HG03066 (cell line): ENCODE measurements at regions not wholly inside any gene's neighbourhood (a gene's known extent, or its start where the extent isn't known, plus 50 kb on each side); places are given as distances from the start of the nearest gene placed in this dataset.

ENCODE experiments used
- ATAC-seq: cut with Tn5 transposase; IDR thresholded peaks from one replicate; pipeline ENCODE4 v1.9.1; 2021; ENCODE audit warnings: low read depth; ENCODE audit not compliant: unreplicated experiment

DNA sequence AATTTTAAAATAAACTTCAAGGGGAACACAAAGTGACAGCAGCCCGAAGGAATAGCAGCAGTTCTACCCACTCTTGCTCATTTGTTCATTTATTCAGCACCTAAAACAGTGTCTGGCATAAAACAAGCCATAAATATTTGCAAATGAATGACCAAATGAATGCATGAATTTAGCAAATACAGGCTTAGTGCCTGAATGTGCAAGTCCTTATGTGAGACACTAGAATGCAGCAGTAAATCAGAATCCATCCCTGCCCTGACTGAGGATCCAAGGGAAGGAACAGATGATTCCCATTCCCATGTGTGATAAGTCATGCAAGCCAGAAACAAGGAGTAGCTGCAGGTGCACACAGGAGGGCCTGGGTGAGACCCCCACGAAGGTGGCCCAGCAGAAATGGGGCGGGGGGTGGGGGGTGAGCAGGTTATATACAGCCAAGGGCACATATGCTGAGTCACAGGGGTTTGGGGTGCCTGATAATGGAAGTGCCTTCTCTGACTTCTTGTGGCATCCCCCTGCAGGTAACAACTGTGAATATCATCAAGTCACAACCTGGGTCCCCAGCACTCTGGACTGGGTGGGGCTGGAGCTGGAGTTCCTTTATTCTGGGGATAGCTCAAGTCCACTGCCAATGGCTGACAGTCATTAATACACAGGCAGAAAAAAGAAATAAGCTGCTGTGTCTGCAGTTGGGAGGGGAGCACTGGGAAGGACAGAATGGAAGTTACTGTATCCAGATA lies 311.9 kb downstream of the TXNL1 start:
- ATAC-seq: no peak

DNA sequence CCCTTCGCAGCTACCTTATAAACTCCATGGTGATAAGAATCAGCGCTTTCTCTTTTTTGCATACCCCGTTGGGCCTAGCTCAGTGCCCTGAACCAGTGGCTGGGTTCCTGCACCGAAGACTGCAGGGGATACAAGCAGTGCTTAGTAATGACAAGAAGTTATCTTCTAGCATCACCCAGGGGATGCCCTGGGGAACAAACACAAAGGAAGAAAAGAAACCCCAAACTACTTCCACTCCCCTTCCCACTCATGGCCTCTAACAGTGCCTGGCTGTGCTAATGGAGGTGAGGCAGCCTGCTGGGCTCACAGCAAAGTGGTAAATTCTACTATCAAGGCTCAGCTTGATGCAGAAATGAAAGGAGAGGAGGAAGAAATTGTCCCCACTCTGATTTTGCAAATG lies 314.7 kb downstream of the TXNL1 start:
- ATAC-seq: no peak

DNA sequence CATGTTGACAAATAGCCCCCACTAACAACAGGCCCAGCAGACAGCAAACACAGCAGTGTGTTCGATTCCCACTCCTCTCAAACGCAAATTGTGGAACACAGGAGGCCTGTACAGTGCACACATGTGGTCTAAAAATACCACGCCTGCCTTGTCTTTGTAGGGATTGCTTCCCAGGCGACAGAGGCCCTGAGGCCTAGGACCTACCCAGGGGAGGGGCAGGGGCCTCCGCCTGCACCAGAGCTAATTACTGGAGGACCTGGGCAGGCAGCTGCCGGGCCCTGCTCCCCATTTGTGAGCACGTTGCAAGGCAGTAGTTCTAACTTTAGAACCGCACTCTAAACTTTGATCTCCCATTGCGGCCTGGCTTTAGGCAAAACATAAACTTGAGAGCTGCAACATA lies 316.0 kb downstream of the TXNL1 start:
- ATAC-seq: no peak

DNA sequence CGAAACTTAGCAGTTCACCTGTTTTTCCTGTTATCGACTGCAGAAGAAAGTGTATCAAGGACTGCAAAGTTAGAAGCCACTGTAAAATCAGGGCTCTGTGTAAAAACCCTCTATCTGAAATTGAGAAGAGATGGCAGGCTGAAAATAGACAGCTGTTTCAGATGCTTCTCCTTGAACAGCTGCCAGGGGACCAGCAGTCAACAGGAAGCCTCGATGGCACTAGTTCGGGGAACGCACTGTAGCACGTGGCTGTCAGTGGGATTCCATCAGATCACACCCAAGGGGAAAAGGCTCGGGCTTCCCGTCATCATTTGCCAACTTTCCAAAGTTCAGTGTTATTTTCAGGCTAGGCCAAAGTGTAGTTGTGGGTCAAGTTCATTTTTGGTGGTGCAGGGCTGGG lies 316.9 kb downstream of the TXNL1 start:
- ATAC-seq: no peak

DNA sequence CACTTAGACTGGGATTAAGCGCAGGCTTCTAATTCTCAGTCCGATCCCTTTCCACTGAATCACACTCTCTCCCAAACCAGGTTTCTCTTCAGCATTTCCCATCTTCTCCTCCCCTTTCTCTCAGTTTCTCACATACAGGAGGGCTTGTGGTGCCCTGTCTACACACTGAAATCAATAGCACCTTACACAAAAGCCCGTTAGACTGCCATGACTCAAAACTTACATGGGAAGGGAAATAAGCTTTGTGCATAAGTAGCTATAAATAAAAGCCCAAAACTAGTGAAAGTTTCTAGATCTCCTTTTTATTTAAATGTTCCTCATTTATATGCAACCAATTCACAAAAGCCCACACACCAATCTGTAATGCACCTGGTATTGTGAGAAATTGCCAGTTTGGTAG lies 318.4 kb downstream of the TXNL1 start:
- no peak for ATAC-seq

DNA sequence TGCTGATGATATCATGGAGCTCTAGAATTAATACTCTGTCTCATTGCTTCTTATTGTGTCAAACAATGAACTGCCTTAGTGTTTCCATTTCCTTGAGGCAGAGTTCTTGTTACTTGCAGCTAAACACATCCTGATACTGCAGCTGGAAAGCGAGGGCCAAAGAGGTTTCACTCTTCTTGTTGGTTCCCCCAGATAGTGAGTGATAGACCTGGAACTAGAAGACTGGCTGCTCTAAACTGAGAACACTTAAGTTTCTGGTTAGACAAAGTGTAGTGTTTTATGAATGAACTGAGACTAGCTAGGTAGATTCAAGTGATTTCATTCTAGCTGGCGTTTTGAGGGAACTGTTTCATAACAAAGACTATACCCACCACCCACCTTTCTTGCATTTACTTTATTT lies 321.7 kb downstream of the TXNL1 start:
- ATAC-seq: no peak

DNA sequence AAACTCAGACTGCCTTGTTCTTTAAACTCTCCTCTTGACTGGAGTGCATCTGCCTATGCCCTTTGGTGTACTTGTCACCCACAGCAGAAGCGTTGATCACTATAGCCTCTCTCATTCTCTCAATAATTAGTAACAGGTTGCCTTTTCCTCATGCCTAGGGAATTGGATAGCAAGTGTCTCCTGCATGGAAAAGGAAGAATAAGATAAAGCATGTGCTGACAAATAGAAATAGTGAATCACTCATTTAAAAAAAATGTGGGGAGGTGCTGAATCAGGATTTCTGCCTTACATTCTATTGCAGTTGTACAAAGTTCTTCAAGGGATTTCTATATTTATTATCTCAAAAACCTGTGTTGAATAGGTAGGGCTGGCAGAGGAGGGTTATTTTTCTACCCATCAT lies 323.0 kb downstream of the TXNL1 start:
- ATAC-seq: no peak

DNA sequence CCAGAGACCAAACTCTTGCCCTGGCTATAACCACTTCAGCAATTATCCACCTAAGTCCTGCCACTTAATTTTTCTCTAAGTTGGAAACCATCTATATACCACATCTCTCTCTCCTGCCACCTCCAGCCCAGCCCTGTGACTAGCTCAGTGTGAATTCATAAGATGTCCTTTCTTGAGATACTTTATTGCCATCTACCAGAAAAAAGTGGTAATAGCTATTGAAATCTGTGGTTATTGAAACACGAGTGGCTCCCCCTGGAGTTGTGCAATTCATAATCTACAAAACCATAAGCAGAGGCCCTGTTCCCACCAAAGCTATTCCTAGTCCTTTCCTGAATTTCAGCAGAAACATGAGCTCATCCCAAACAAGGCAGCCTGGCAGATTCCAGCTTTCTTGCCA lies 324.0 kb downstream of the TXNL1 start:
- ATAC-seq: no peak

DNA sequence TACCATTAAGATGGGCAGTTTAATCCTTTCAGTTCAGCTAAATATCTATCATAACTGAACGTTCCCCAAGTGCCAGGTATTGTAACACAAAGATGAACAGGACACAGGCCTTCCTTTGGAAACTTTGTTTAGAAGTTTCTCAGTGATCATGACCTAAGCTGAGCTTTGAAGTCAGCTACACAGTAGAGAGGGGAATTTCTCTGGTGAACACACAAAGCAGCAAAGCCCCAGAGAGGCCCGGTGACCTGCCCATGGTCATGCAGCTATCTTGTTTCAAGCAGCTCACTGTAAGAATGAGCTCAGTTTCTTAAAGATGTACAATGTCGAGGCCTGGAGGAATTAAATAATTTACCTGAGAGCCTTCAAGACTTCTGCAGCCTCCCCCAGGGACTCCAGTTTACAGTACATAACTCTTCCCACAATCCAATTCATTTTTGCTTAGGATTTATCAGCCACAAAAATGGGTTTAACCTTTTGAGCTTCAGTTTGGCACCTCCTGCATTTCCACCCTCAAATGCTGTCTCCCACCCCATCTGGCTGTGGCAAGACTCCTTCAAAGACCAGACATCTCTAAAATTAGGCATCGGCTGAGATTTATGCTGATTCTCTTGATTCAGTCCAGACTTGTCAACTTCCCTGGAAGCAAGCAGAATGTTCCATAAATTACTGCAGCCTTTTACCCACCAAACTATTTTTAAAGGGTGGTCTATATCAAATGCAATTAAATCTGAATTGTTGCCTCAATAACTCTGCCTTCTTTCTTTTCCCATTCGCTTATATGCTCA lies 325.6 kb downstream of the TXNL1 start:
- no peak for ATAC-seq

DNA sequence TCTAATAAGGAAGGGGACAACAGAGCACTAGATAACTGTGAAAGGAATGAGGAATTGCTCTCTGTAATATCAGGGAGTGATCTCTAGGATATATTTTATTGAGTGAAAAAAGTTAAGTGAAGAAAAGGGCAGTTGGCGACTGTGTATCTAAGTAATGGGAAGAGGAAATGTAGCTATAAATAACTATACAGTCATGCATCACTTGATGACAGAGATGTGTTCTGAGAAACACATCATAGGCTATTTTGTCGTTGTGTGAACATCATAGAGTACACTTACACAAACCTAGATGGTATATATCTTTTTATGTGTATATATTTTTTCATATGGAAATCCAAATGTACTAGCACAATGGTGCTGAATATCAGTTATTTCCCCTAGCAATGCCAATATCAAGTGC lies 329.3 kb downstream of the TXNL1 start:
- ATAC-seq: no peak

DNA sequence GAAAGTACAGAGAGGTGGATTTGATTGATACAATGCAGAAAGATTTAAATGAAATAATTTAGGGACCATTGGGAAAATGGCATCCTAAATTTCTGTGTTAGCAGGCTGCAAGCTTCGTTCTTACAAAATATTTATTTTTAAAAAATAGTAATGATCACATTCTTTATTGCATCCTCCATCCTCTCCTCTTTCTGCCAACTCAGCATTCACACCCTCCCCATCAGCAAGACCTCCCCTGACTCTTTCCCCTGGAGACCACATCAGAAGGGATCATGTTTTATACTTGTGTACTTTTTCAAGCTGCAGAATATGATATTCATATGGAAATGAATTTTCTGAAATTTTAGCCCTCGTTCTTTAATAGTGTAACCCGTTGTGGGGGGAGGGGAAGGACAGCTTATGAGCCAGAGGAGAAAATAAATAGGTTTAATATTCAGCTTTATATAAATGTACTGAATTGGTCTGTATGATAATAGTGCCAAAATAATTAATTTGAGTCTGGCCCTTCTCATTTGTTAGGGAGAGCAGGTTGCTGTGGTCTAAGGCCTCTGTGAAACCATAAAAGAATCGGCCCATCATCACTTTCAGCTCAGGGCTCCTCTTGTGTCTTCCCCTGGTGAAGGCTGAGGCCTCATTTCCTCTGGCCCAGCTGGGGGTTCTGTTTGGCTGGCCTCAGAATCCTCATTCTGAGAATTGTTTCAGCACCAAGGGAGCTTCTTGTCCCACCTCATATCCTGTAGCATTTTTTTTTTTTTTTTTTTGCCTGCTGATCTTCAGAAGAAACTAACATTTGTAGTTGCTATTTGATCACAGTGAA lies 330.8 kb downstream of the TXNL1 start:
- ATAC-seq: no peak

DNA sequence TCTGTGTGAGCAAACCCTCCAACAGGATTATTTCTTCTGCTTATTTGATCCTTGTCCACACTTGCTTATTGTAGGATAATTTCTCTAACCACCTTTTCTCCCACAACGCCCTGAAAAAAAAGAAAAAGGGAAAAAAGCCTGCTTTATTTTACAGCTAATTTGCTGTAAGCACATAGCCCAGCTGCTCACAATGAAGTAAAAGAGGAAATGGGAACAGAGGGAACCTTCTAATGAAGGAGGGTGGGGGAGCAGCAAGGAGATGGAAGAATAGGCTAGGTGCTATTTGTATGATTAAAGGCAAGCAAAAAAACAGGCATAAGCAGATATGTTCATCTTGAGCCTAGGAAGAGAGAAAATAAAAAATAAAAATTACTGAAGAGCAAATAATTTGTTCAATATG lies 331.6 kb downstream of the TXNL1 start:
- no peak for ATAC-seq

DNA sequence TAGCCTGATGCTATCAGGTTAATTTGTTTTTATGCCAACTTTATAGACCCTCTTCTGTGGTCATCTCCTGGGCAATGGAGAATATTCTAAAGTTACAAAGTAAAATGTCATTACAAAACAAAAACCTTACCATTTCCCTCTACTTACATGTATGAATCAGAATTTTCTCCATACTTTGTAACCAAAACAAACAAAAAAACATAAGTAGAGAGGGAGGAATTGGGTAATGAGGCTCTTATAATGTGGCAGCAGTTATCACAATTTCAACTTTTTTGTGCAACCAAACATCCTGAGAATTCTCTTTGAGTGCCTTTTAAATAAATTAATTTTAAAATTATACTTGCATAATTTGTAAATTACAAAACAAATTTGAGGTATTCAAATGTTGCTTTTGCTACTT lies 332.8 kb downstream of the TXNL1 start:
- no peak for ATAC-seq

DNA sequence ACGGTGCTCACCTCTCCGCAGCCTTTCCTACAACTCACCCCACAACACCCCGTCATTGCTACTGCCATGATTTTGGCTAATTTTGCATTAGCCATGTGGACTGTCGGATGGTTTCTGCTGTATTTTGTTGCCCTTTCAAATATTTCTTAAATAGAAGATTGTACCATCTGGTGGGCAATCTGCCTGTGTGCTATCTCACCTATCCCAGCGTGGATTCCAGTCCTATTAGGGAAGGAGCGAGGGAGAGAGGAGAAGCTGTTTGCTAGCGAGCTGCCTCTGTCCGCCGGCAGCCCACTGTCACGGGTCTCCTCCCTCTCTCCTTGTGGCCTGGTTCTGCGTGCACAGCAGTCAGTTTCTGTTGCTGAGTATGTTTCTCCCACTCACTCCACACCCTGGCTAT lies 336.2 kb downstream of the TXNL1 start:
- ATAC-seq: no peak

DNA sequence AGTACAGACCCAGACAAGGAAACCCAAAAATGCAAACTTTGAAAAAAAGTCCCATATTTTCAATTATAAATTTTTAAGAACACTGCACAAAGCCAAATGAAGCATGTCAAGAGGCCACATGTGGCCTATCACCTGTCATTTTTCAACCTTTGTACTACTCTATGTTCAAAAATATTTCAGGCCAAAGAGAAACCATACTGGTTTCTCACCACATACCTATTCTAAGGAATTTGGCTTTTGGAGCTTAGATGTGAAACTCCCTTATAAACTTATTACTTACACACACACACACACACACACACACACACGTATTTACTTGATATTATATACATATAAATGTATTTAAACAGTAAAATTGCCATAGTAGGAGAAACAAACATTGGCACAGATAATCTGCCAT lies 338.7 kb downstream of the TXNL1 start:
- no peak for ATAC-seq

DNA sequence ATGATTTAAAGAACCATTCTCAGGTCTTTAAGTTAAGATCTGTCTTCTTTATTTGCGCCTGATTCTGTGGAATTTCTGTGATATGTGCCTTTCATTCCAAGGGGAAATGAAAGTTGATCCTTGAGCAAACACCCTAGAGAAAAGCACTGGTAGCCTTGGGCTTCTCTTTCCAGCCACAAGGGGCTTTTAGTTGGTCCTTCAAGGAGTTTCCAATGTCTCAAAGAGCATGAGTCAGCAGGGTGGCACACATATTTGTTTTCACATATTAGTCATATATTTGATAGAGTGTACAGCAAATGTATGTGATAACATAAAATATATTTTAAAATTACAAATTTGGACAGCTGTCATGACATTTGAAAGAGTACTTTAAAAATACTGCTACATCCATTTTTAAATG lies 339.5 kb downstream of the TXNL1 start:
- no peak for ATAC-seq

DNA sequence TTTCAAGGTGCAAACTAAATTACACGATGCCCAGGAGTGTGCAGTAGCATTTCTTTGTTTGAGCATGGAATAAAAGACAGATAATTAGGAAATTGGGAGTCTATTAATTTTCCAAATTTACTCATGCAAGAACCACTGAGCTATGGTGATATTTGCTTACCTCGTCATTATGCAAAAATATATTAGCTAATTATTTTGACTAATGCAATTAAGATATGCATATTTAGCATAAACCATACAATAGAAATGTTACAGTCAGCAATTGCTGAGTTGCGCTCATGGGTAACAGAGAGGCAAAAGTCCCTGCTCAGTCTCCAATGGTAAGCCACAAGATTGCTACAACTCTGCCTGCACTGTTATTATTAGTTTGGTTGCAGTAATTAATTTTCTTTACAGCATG lies 342.0 kb downstream of the TXNL1 start:
- ATAC-seq: no peak

DNA sequence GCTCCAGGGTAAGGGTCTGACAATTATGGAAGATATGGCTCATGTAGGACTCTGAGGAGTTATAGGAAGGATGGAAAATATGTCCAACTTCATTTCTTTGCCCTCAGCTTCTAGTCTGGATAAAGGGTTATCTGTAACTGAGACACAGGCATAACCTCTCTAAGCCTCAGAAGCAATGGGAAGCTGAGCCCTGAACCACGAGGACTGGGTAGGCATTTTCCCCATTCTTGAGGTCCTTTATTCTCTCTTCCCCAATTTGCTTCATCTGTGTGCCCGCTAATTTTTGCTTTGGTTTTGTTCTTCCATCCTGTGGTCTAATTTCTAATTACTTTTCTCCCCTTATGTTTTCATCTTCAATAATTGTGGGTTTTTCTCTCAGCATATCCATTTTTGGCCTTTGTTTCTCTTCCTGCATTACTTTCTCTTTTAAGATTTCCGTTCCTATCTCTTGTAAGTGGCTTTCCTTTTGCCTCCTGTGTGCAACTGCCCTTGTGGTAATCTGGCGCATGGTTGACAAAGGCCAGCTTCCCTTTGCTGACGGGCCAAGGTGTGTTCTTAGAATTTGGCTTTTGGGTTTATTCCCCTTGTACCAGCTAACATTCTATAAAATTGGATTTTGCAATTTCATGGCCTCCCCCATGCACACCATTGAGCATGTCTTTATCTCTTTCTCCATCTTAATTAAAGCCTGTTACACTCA lies 343.8 kb downstream of the TXNL1 start:
- ATAC-seq: no peak

DNA sequence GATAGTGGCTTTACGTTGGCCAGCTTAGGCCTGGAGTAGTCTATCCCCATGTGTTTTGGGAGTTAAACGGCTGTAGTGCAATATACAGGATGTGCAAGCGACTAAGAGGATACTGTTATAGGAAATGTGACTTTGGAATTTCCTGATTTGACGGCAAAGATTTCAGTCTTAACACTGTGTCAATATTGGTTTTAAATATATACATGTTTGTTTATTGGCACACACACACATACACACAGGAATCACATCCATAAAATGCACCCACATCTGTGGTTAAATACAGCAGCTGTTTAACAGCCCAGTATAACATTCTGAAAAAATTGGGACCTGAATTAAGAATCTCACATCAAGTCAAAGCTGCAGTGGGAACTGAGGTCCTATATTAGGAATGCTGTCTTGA lies 347.1 kb downstream of the TXNL1 start:
- ATAC-seq: no peak

DNA sequence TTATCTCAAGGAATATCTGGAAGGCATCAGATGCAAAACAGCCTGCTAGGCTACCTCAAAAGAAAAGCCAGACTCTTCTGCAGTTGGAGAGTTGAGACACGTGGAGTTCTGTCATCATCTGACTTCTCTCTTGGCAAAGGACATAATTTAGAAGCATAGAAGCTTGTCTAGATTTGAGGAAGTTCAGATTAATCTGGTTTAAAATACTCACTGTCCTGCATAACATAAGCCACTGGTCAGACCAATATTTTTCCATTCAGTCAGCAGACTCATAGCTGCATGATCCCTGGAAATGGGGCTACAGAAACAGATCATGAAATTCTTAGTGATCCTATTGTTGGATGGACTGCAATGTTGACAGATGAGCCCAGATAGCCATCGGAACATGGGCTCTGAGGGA lies 349.0 kb downstream of the TXNL1 start:
- no peak for ATAC-seq

DNA sequence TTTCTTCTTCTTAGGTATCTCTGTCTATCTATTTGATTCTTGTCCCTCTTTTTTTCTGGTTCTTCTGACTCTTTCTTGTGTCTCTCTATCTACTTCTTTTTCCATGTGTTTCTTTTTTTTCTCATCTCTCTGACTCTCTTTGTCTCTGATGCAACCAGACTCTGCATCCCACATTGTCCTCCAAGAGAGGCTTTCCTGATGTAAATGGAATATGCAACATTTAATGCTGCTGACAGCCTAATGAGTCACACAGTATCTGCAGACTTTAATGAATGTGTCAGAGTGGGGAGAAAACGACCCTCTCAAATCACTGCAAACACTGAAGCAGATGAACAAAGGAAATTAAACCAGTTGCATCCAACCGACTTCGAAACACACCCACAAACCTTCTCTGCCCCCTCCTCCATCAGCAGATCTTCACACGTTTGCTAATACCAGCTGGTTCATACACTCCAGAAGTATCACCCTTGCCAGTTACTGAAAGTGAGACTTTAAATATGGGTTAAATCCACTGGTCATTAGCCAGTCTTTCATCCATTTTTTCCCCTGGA lies 351.5 kb downstream of the TXNL1 start:
- ATAC-seq: no peak
